NCI-H524 treated with DMSO at 0.1 percent for 48 hours (cell line): ENCODE measurements at regions not wholly inside any gene's neighbourhood (a gene's known extent, or its start where the extent isn't known, plus 50 kb on each side); places are given as distances from the start of the nearest gene placed in this dataset.
A peak's percentile ranks its signal among the peaks of the same experiment; 100 is the strongest.

Experiments used
- DNase-seq: peaks from one replicate; lab custom pipeline; 2025; lab: John Stamatoyannopoulos, UW

- no peak for DNase-seq
Measured at GRCh38 chr7:36802459-36803135, 78.3 kb upstream of the AOAH start.

- peak; percentile 78 for DNase-seq
Measured at GRCh38 chr7:36796850-36797536, 72.7 kb upstream of the AOAH start.

GRCh38 chr7:36795451-36796021 is 71.2 kb upstream of the AOAH start:
- DNase-seq, result no peak

GRCh38 chr7:36794689-36795088 is 70.4 kb upstream of the AOAH start:
- peak; percentile 20 for DNase-seq

GRCh38 chr7:36792421-36792820 is 68.1 kb upstream of the AOAH start:
- no peak for DNase-seq

- no peak for DNase-seq
Measured at GRCh38 chr7:36790311-36790787, 66.1 kb upstream of the AOAH start.

- DNase-seq, result no peak
Measured at GRCh38 chr7:36788825-36789470, 64.7 kb upstream of the AOAH start.

- no peak for DNase-seq
Measured at GRCh38 chr7:36787933-36788378, 63.7 kb upstream of the AOAH start.

- DNase-seq, result no peak
Measured at GRCh38 chr7:36784991-36785940, 61.0 kb upstream of the AOAH start.

- no peak for DNase-seq
Measured at GRCh38 chr7:36781011-36781738, 56.9 kb upstream of the AOAH start.

- DNase-seq, result no peak
Measured at GRCh38 chr7:36777855-36778254, 53.6 kb upstream of the AOAH start.

- no peak for DNase-seq
Measured at GRCh38 chr7:36777062-36777461, 52.8 kb upstream of the AOAH start.

- DNase-seq, result no peak
Measured at GRCh38 chr7:36775676-36776075, 51.4 kb upstream of the AOAH start.

GRCh38 chr7:36775061-36775620 is 50.8 kb upstream of the AOAH start:
- no peak for DNase-seq
